Omental fat pad (tissue), 3 donors: ENCODE measurements at regions not wholly inside any gene's neighbourhood (a gene's known extent, or its start where the extent isn't known, plus 50 kb on each side); places are given as distances from the start of the nearest gene placed in this dataset.

Experiments used
- ATAC-seq: fragments of 150-250 bp; one replicate; pipeline ENCODE4 v1.9.1; 2016; ENCODE audit warnings: mild to moderate bottlenecking, moderate library complexity; ENCODE audit not compliant: low FRiP score
- DNase-seq: peaks from one replicate; pipeline ENCODE4 v3.0.0-alpha.2; 2019; ENCODE audit warnings: low spot score
- TF ChIP-seq, protein P1 (sequence below), 3 donors: fragments of 450-650 bp; IDR thresholded peaks; one replicate each; pipeline ENCODE4 v1.5.1; 2016 to 2017; ENCODE audit warnings: antibody characterized with exemption in 3 of 3, mild to moderate bottlenecking in 3 of 3, moderate library complexity in 2 of 3

DNA sequence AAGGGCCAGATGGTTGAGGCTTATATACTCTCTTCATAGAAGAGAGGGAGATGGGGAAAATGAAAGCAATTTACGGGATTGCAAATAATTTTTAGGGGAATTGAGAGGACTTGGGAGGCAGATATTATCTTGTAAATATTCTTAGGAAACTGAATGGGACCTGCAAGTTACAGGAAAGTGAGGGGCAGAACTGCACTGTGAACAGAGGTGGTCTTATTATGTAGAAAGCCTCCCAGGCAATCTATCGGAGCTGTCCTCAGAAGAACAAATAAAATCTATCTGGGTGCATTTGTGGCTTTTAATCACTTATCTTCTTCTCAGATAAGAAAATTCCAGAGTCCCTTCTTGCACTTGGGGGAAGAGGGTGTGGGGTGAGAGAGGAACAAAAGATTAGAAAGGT, 223.5 kb downstream of the RHOU start:
- TF ChIP-seq, protein P1, sequence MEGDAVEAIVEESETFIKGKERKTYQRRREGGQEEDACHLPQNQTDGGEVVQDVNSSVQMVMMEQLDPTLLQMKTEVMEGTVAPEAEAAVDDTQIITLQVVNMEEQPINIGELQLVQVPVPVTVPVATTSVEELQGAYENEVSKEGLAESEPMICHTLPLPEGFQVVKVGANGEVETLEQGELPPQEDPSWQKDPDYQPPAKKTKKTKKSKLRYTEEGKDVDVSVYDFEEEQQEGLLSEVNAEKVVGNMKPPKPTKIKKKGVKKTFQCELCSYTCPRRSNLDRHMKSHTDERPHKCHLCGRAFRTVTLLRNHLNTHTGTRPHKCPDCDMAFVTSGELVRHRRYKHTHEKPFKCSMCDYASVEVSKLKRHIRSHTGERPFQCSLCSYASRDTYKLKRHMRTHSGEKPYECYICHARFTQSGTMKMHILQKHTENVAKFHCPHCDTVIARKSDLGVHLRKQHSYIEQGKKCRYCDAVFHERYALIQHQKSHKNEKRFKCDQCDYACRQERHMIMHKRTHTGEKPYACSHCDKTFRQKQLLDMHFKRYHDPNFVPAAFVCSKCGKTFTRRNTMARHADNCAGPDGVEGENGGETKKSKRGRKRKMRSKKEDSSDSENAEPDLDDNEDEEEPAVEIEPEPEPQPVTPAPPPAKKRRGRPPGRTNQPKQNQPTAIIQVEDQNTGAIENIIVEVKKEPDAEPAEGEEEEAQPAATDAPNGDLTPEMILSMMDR (IDR thresholded peaks at IDR 0.05), result no peak
- ATAC-seq (no peak), DNase-seq (no peak)

GRCh38 chr1:228960705-228961104, 225.4 kb downstream of the RHOU start:
- no peak for ATAC-seq

DNA sequence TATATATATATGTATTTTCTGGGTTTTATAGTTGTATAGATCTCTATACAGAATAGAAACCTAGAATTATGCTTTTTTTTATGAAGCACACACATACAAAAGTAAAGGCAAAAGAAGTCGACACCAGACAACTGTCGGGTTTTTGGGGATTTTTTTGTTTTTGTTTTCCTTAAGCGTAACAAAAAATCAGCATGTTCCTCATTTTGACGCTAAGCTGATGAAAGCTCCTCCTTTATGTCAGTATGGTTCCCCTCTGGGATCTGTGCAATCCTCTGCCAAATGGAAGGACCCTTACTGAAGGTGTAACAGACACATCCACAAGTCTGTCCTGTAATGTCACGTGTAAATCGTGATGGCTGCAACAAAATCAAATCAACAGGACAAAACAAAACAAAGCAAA, 226.2 kb downstream of the RHOU start:
- ATAC-seq (no peak), DNase-seq (no peak)
- TF ChIP-seq, protein P1 (IDR thresholded peaks at IDR 0.05), result no peak

More at GRCh38 chr1:228960705-228961104, 225.4 kb downstream of the RHOU start:
- DNase-seq, result no peak
- TF ChIP-seq, protein P1 (IDR thresholded peaks at IDR 0.05), result no peak

DNA sequence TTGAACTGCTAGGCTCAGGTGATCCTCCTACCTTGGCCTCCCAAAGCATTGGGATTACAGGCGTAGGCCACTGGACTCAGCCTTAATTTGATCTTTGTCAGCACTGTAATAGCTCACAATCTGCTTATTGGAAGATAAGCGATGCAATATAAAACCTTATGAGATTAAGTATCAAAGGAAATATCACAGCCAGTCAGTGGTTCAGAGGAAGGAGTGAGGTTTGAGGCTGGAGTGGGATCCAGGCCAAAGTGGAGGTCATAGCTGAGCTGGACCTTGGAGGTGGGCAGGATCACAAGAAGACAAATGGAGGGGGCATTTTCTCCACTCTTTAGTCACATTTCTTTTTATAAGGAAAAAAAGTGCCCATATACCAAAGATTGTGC, 228.5 kb downstream of the RHOU start:
- DNase-seq (no peak), ATAC-seq (peak; percentile 78)
- TF ChIP-seq, protein P1 (IDR thresholded peaks at IDR 0.05), result no peak

GRCh38 chr1:228964178-228965089, 229.2 kb downstream of the RHOU start:
- TF ChIP-seq, protein P1 (IDR thresholded peaks at IDR 0.05), result no peak
- DNase-seq (no peak), ATAC-seq (peak; percentile 96)

- ATAC-seq (no peak), DNase-seq (no peak)
- TF ChIP-seq, protein P1 (IDR thresholded peaks at IDR 0.05), result no peak
Measured at GRCh38 chr1:228968891-228969606, 233.8 kb downstream of the RHOU start.
